ENCODE measurements at regions not wholly inside any gene's neighbourhood (a gene's known extent, or its start where the extent isn't known, plus 50 kb on each side); places are given as distances from the start of the nearest gene placed in this dataset.

- Histone ChIP-seq H3K36me3 (ENCODE audit: control insufficient read depth in 1 of 2, insufficient read depth in 2 of 2, low read length in 2 of 2) (no peaks in the 10 kb centered on the region), H4K20me1 (ENCODE audit: insufficient read depth) (no peaks in the 10 kb centered on the region), H3K4me3 (replicated peaks in 1 of 2; ENCODE audit: low read depth in 1 of 2, low read length in 2 of 2) (no peak overlapping the region), H3K79me2 (ENCODE audit: insufficient read depth, low read length) (no peaks in the 10 kb centered on the region), H3K9me3 (ENCODE audit: control insufficient read depth in 1 of 2, insufficient read depth in 1 of 2, low read depth in 1 of 2, low read length in 2 of 2) (no peaks in the 10 kb centered on the region), H3K4me2 (ENCODE audit: low read length) (no peak overlapping the region), H3K27me3 (ENCODE audit: insufficient read depth, low read length) (no peaks in the 10 kb centered on the region), H2AFZ (ENCODE audit: low read depth, low read length, poor library complexity, severe bottlenecking) (no peak overlapping the region), H3K9me2 (ENCODE audit: insufficient read depth) (no peaks in the 10 kb centered on the region), H3K9ac (ENCODE audit: low read length) (no peak overlapping the region), H3K27ac (ENCODE audit: low read depth, low read length) (no peak overlapping the region), H3K4me1 (ENCODE audit: control insufficient read depth in 1 of 2, insufficient read depth in 2 of 2, low read length in 2 of 2) (no peaks in the 10 kb centered on the region)
- DNase-seq (ENCODE audit: low read depth, low spot score) (no peak), ATAC-seq (no peak)
- intact Hi-C loops (cut with micrococcal nuclease) = no loop called here
- ChIA-PET POLR2A (no interaction called here), RAD21 (ENCODE audit: low non-redundant PET in 1 of 2, low total read pairs in 2 of 2, uncharacterized antibody in 2 of 2, unreplicated experiment in 2 of 2) (no interaction called here), CTCF (no interaction called here)
- TF ChIP-seq CBX3 (IDR thresholded peaks at IDR 0.05; ENCODE audit: low read depth) (no peak), ATF3 (IDR thresholded peaks at IDR 0.05) (no peak), ZFX (IDR thresholded peaks at IDR 0.05) (no peak), SIN3A (IDR thresholded peaks at IDR 0.05; ENCODE audit: low read depth) (no peak), FOSL1 (IDR thresholded peaks at IDR 0.05; ENCODE audit: low read depth) (no peak), ZNF274 (IDR thresholded peaks at IDR 0.05; ENCODE audit: low read depth, low read length) (no peak)
- no TSS peak for BruUV-seq (replicated peaks)
Observed at GRCh38 chr4:34245276-34245675, 1999.0 kb downstream of the ARAP2 start.

DNA sequence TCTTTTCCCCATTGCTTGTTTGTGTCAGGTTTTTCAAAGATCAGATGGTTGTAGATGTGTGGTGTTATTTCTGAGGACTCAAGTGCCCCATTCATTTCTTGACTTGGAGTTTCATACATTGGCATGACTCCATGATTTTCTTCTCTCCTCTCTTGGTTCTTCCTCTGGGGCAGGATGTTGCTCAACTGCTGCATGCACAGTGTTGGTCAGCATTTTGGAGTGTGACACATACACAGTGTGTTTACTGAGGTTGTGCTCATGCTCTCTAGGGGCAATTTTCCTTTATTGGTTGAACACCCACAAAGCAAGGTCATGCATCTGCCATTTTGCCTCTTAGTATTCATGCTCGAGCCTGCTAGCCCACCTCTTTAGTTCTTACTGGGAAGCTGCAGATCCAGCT is 1993.8 kb downstream of the ARAP2 start:
- ChIA-PET RAD21 (ENCODE audit: low non-redundant PET in 1 of 2, low total read pairs in 2 of 2, uncharacterized antibody in 2 of 2, unreplicated experiment in 2 of 2) (no interaction called here), POLR2A (no interaction called here), CTCF (no interaction called here)
- Histone ChIP-seq H3K36me3 (ENCODE audit: control insufficient read depth in 1 of 2, insufficient read depth in 2 of 2, low read length in 2 of 2) (no peaks in the 10 kb centered on the region), H3K4me1 (ENCODE audit: control insufficient read depth in 1 of 2, insufficient read depth in 2 of 2, low read length in 2 of 2) (no peaks in the 10 kb centered on the region), H3K27ac (ENCODE audit: low read depth, low read length) (no peak overlapping the region), H3K27me3 (ENCODE audit: insufficient read depth, low read length) (no peaks in the 10 kb centered on the region), H3K4me3 (replicated peaks in 1 of 2; ENCODE audit: low read depth in 1 of 2, low read length in 2 of 2) (no peak overlapping the region), H3K79me2 (ENCODE audit: insufficient read depth, low read length) (no peaks in the 10 kb centered on the region), H4K20me1 (ENCODE audit: insufficient read depth) (no peaks in the 10 kb centered on the region), H3K9ac (ENCODE audit: low read length) (no peak overlapping the region), H2AFZ (ENCODE audit: low read depth, low read length, poor library complexity, severe bottlenecking) (no peak overlapping the region), H3K9me2 (ENCODE audit: insufficient read depth) (no peaks in the 10 kb centered on the region), H3K9me3 (ENCODE audit: control insufficient read depth in 1 of 2, insufficient read depth in 1 of 2, low read depth in 1 of 2, low read length in 2 of 2) (no peaks in the 10 kb centered on the region), H3K4me2 (ENCODE audit: low read length) (no peak overlapping the region)
- TF ChIP-seq EZH2phosphoT487 (IDR thresholded peaks at IDR 0.05; ENCODE audit: borderline replicate concordance) (no peak), JUND (IDR thresholded peaks at IDR 0.05) (no peak), ZFX (IDR thresholded peaks at IDR 0.05) (no peak), SIN3A (IDR thresholded peaks at IDR 0.05; ENCODE audit: low read depth) (no peak), POLR2A (IDR thresholded peaks at IDR 0.05; ENCODE audit: borderline replicate concordance, extremely low read depth, insufficient read depth, insufficient read length) (no peak), ATF3 (IDR thresholded peaks at IDR 0.05) (no peak), RAD21 (IDR thresholded peaks at IDR 0.05; ENCODE audit: low read depth) (no peak), ELF1 (IDR thresholded peaks at IDR 0.05; ENCODE audit: borderline replicate concordance, low read depth) (no peak), CEBPB (IDR thresholded peaks at IDR 0.05; ENCODE audit: low read depth) (no peak), POLR2AphosphoS5 (IDR thresholded peaks at IDR 0.05; ENCODE audit: low read depth, low read length) (no peak), FOSL1 (IDR thresholded peaks at IDR 0.05; ENCODE audit: low read depth) (no peak), YY1 (IDR thresholded peaks at IDR 0.05; ENCODE audit: extremely low read depth, insufficient replicate concordance, low read depth, low read length) (no peak)
- TF ChIP-seq, protein P1, sequence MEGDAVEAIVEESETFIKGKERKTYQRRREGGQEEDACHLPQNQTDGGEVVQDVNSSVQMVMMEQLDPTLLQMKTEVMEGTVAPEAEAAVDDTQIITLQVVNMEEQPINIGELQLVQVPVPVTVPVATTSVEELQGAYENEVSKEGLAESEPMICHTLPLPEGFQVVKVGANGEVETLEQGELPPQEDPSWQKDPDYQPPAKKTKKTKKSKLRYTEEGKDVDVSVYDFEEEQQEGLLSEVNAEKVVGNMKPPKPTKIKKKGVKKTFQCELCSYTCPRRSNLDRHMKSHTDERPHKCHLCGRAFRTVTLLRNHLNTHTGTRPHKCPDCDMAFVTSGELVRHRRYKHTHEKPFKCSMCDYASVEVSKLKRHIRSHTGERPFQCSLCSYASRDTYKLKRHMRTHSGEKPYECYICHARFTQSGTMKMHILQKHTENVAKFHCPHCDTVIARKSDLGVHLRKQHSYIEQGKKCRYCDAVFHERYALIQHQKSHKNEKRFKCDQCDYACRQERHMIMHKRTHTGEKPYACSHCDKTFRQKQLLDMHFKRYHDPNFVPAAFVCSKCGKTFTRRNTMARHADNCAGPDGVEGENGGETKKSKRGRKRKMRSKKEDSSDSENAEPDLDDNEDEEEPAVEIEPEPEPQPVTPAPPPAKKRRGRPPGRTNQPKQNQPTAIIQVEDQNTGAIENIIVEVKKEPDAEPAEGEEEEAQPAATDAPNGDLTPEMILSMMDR (IDR thresholded peaks at IDR 0.05 in 2 of 3, conservative IDR thresholded peaks at IDR 0.05 in 1 of 3; ENCODE audit: borderline replicate concordance in 1 of 3, insufficient read depth in 1 of 3, low read depth in 2 of 3, low read length in 2 of 3) = no peak
- TF ChIP-seq, protein P2, sequence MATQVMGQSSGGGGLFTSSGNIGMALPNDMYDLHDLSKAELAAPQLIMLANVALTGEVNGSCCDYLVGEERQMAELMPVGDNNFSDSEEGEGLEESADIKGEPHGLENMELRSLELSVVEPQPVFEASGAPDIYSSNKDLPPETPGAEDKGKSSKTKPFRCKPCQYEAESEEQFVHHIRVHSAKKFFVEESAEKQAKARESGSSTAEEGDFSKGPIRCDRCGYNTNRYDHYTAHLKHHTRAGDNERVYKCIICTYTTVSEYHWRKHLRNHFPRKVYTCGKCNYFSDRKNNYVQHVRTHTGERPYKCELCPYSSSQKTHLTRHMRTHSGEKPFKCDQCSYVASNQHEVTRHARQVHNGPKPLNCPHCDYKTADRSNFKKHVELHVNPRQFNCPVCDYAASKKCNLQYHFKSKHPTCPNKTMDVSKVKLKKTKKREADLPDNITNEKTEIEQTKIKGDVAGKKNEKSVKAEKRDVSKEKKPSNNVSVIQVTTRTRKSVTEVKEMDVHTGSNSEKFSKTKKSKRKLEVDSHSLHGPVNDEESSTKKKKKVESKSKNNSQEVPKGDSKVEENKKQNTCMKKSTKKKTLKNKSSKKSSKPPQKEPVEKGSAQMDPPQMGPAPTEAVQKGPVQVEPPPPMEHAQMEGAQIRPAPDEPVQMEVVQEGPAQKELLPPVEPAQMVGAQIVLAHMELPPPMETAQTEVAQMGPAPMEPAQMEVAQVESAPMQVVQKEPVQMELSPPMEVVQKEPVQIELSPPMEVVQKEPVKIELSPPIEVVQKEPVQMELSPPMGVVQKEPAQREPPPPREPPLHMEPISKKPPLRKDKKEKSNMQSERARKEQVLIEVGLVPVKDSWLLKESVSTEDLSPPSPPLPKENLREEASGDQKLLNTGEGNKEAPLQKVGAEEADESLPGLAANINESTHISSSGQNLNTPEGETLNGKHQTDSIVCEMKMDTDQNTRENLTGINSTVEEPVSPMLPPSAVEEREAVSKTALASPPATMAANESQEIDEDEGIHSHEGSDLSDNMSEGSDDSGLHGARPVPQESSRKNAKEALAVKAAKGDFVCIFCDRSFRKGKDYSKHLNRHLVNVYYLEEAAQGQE (IDR thresholded peaks at IDR 0.05; ENCODE audit: low read depth) = no peak
- ATAC-seq = no peak
- intact Hi-C loops (cut with micrococcal nuclease) = no loop called here
- no peak for DNase-seq (ENCODE audit: low read depth, low spot score)
- no TSS peak for BruUV-seq (replicated peaks)

Measured in HCT116 (cell line).